ENCODE measurements at regions not wholly inside any gene's neighbourhood (a gene's known extent, or its start where the extent isn't known, plus 50 kb on each side); places are given as distances from the start of the nearest gene placed in this dataset.
"Not testable (repeated sequence)": the region's sequence is repeated elsewhere in the genome, so short reads cannot be mapped to it uniquely, and the experiment has no call there.

DNA sequence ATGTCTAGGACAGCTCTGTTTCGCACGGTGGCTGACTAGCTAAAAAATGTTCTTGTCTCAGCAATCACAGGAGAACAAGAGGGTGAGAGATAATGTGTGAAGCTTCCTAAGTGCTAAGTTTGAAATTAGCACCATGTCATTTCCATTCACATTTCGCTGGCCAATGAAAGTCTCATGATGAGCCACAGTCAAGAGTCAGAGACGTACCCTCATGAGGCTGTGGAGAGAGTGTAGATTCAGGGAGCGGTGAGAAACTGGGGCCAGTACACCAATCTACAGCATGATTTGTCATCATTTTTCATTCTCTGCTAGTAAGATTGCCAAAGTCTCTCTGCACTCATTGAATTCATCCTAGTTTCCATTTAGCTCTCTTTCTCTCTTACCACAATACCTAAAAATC, 98.1 kb downstream of the FAM72C start:
- TF ChIP-seq, protein P1, sequence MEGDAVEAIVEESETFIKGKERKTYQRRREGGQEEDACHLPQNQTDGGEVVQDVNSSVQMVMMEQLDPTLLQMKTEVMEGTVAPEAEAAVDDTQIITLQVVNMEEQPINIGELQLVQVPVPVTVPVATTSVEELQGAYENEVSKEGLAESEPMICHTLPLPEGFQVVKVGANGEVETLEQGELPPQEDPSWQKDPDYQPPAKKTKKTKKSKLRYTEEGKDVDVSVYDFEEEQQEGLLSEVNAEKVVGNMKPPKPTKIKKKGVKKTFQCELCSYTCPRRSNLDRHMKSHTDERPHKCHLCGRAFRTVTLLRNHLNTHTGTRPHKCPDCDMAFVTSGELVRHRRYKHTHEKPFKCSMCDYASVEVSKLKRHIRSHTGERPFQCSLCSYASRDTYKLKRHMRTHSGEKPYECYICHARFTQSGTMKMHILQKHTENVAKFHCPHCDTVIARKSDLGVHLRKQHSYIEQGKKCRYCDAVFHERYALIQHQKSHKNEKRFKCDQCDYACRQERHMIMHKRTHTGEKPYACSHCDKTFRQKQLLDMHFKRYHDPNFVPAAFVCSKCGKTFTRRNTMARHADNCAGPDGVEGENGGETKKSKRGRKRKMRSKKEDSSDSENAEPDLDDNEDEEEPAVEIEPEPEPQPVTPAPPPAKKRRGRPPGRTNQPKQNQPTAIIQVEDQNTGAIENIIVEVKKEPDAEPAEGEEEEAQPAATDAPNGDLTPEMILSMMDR (IDR thresholded peaks at IDR 0.05 in 8 of 11, conservative IDR thresholded peaks at IDR 0.05 in 3 of 11): not testable (repeated sequence)
- not testable (repeated sequence) for TF ChIP-seq POLR2A, POLR2AphosphoS5 (IDR thresholded peaks at IDR 0.05)
